Psoas muscle (tissue), 7 donors: ENCODE measurements at regions not wholly inside any gene's neighbourhood (a gene's known extent, or its start where the extent isn't known, plus 50 kb on each side); places are given as distances from the start of the nearest gene placed in this dataset.
"Not testable (repeated sequence)": the region's sequence is repeated elsewhere in the genome, so short reads cannot be mapped to it uniquely, and the experiment has no call there.

Source experiments
- ATAC-seq, 4 donors: fragments of 200-7000 bp; cut with Tn5 transposase; one replicate each; pipeline ENCODE4 v1.9.1; 2020; ENCODE audit warnings: moderate library complexity in 3 of 4, mild to moderate bottlenecking in 2 of 4
- DNase-seq, 2 donors: peaks; one replicate each; pipeline ENCODE4 v3.0.0-alpha.2; 2020
- H3K27ac ChIP-seq: fragments of 200-600 bp; one replicate; pipeline ENCODE4 v1.8.0; 2022
- H3K27me3 ChIP-seq, 3 donors: fragments of 200-600 bp in 1 of 3; one replicate each; pipeline versions ENCODE4 v1.6.1 to v1.8.0; 2013 to 2022; ENCODE audit warnings: low read length in 2 of 3, mild to moderate bottlenecking in 2 of 3, moderate library complexity in 1 of 3; ENCODE audit not compliant: insufficient read depth in 3 of 3
- H3K36me3 ChIP-seq, 2 donors: fragments of 200-600 bp in 1 of 2; one replicate each; pipeline versions ENCODE4 v1.6.1 to v1.8.0; 2013 to 2022; ENCODE audit warnings: low read depth in 1 of 2, mild to moderate bottlenecking in 1 of 2, moderate library complexity in 1 of 2; ENCODE audit not compliant: insufficient read depth in 1 of 2
- H3K4me1 ChIP-seq: fragments of 200-600 bp; one replicate; pipeline ENCODE4 v1.8.0; 2022
- H3K4me3 ChIP-seq: fragments of 200-600 bp; one replicate; pipeline ENCODE4 v1.8.0; 2022; ENCODE audit warnings: mild to moderate bottlenecking
- H3K9me3 ChIP-seq: fragments of 200-600 bp; one replicate; pipeline ENCODE4 v1.8.0; 2022
- CTCF ChIP-seq: fragments of 200-600 bp; IDR thresholded peaks from one replicate; pipeline ENCODE4 v1.8.0; 2022; ENCODE audit warnings: antibody characterized with exemption
- WGBS, 3 donors: extraction: QIAGEN DNeasy Blood & Tissue Kit; methylation state at CpG; one replicate each; pipeline versions ENCODE4 v1.1.6 to v1.1.7; 2013; 5-methylcytosine and 5-hydroxymethylcytosine counted together
- intact Hi-C, 2 donors: fragments of 100-400 bp; cut with DNase I; formaldehyde crosslinking; loops; one replicate each; pipeline versions ENCODE4 v1.11.0 to v1.14.2; 2022
- donor health status: healthy with polysubstance abuse.
- donor health status: DM: no; HTN: no; CAD: no; lungs with moderate emphysema.
- donor health status: Bipolar disorder and iron deficiency.
- donor health status: healthy.
- donor health status: DM: yes; HTN: yes; CAD: no.
- donor health status: DM: no; HTN: no; CAD: no.
- donor health status: DM: yes; HTN: yes; CAD: no.

DNA sequence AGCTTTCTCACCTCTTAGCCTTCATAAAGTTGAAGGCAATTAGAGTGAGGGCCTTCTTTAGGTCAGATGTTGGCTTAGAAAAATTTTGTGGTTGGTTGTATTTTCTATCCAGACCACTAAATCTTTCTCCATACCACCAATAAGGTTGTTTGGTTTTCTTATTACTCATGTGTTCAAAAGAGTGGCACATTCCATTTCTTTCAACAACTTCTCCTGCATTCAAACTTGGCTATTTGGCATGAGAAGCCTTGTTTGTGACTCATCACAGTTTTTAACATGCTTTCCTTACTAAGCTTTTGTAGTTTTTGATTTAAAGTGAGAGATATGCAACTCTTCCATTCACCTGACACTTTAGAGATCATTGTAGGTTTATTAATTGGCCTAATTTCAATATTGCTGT lies 949.6 kb downstream of the TBC1D32 start:
- Histone ChIP-seq H3K4me3 (no peak overlapping the region), H3K27me3 (no peaks in the 10 kb centered on the region), H3K4me1 (no peaks in the 10 kb centered on the region), H3K27ac (no peak overlapping the region), H3K36me3 (no peaks in the 10 kb centered on the region), H3K9me3 (no peaks in the 10 kb centered on the region)
- DNase-seq (no peak), ATAC-seq (no peak)
- intact Hi-C loops, result no loop called here
- no peak for TF ChIP-seq CTCF

DNA sequence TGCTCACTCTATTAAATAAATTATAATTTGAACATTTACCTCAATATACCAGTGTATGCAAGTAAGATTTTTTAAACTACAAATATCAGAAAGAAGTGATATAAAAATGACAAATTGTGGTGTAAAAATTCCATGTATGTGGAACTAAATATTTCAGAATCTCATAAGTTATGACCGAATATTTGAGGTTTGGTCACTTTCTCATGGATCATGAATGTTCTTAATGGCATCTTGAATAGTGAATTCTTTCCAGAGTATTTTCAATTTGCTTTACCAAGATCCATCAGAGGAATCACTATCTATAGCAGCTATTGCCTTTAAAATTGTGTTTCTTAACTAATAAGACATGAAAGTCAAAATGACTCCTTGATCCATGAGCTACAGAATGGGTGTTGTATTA lies 950.6 kb downstream of the TBC1D32 start:
- intact Hi-C loops, result no loop called here
- Histone ChIP-seq H3K27ac (no peak overlapping the region), H3K36me3 (no peaks in the 10 kb centered on the region), H3K4me3 (no peak overlapping the region), H3K4me1 (no peaks in the 10 kb centered on the region), H3K27me3 (no peaks in the 10 kb centered on the region), H3K9me3 (no peaks in the 10 kb centered on the region)
- WGBS, 3 donors, result 64 to 77% (median 69%) methylated on average over 1 of the region's 1 CpG
- no peak for TF ChIP-seq CTCF
- no peak for DNase-seq
- ATAC-seq, result no peak

DNA sequence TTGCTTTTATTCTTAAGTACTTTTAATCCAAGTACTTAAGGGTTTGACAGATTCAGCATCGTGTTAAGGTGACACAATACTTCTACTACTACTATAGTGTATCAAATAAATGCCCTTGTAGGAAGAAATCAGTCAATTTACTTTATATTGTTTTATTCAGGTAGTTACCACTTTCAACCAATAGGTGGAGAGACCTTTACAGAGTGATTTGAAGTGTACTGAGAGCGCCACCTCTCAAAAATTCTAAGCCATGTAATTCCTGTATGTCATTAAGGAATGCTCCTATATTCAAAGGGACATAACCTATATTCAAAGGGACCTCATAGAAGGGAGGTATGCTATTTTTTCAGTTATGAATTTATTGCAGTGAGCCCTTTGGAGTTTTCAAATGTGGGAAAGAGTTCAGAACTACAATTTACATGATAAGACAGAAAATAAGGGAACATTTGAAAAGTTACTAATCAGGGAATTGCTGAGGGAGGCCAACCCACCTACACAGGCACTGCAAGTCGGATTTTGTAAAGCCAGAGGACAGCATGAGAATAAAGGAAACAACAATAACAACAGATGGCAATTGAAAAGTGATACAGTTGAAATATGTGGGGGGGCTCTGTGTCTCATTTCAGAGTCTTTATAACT lies 955.6 kb downstream of the TBC1D32 start:
- ATAC-seq (no peak), DNase-seq (no peak)
- Histone ChIP-seq H3K27me3 (no peaks in the 10 kb centered on the region), H3K36me3 (no peaks in the 10 kb centered on the region), H3K27ac (no peak overlapping the region), H3K9me3 (no peaks in the 10 kb centered on the region), H3K4me1 (no peaks in the 10 kb centered on the region), H3K4me3 (no peak overlapping the region)
- intact Hi-C loops, result no loop called here
- WGBS, 3 donors, result 33 to 38% (median 35%) methylated on average over 3 of the region's 3 CpGs
- no peak for TF ChIP-seq CTCF

DNA sequence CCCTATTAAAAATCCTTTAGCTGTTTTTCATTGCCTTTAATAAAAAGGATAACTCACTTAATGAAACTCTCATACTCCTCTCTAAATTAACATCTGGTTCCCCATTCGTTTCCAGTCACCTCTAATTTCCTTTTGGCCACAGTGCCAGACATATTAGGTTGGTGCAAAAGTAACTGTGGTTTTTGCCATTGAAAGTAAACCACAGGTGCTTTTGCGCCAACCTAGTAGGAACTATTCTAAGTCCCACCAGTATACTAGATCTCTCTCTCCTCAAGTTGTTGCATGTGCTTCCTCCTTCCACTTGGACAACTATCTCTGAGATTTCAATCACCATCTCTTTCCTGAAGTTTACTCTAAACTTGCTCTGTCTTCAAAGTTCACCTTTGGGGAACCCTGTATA lies 961.1 kb downstream of the TBC1D32 start:
- intact Hi-C loops, result no loop called here
- ATAC-seq (no peak), DNase-seq (no peak)
- no peaks in the 10 kb centered on the region for H3K36me3 ChIP-seq
- H3K27me3 ChIP-seq, result no peaks in the 10 kb centered on the region
- 60 to 71% (median 60%) methylated on average over 2 of the region's 2 CpGs for WGBS, 3 donors
- no peak overlapping the region for H3K27ac ChIP-seq
- no peaks in the 10 kb centered on the region for H3K4me1 ChIP-seq
- TF ChIP-seq CTCF, result no peak
- H3K4me3 ChIP-seq, result no peak overlapping the region
- H3K9me3 ChIP-seq, result no peaks in the 10 kb centered on the region

- no peak for TF ChIP-seq CTCF
- no peaks in the 10 kb centered on the region for H3K27me3 ChIP-seq
- no peaks in the 10 kb centered on the region for H3K4me1 ChIP-seq
- intact Hi-C loops, result no loop called here
- ATAC-seq (no peak), DNase-seq (no peak)
- H3K36me3 ChIP-seq, result no peaks in the 10 kb centered on the region
- H3K9me3 ChIP-seq, result peaks cover 8% of the 10 kb centered on the region
- H3K27ac ChIP-seq, result no peak overlapping the region
- 70 to 74% (median 72%) methylated on average over 6 of the region's 6 CpGs for WGBS, 3 donors
- no peak overlapping the region for H3K4me3 ChIP-seq
Observed at GRCh38 chr6:120363429-120363828, 970.9 kb downstream of the TBC1D32 start.

DNA sequence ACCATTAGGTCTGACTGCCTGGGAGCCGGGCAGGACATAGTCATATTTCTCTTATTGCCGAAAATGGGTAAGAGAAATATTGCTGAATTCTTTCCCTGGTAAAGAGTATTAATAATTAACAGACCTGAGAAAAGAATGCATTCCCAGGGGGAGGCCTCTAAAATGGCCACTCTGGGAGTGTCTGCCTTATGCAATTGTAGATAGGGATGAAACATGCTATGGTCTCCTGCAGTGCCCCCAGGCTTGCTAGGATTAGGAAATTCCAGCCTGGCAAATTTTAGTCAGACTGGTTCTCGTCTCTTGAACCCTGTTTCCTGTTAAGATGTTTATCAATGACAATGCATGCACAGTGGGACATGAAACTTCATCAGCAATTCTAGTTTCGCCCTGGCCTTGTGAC lies 975.7 kb downstream of the TBC1D32 start:
- H3K27me3 ChIP-seq, ATAC-seq, H3K4me3 ChIP-seq, H3K4me1 ChIP-seq, H3K27ac ChIP-seq, DNase-seq, intact Hi-C loops, H3K36me3 ChIP-seq: not testable (repeated sequence)
- WGBS, 3 donors, result 84 to 93% (median 92%) methylated on average over 4 of the region's 4 CpGs
- peaks cover 11% of the 10 kb centered on the region for H3K9me3 ChIP-seq
